ENCODE measurements at regions not wholly inside any gene's neighbourhood (a gene's known extent, or its start where the extent isn't known, plus 50 kb on each side); places are given as distances from the start of the nearest gene placed in this dataset.

GRCh38 chr15:95910643-95911212 lies 419.8 kb upstream of the NR2F2 start:
- FAIRE-seq, result no peak

GRCh38 chr15:95911570-95912279 lies 418.8 kb upstream of the NR2F2 start:
- no peak for FAIRE-seq

- FAIRE-seq, result no peak
These were observed 418.2 kb upstream of the NR2F2 start for GRCh38 chr15:95912280-95912625.

GRCh38 chr15:95912728-95913127 lies 417.8 kb upstream of the NR2F2 start:
- FAIRE-seq, result no peak

GRCh38 chr15:95916568-95916967 lies 413.9 kb upstream of the NR2F2 start:
- no peak for FAIRE-seq

GRCh38 chr15:95918525-95918924 lies 412.0 kb upstream of the NR2F2 start:
- no peak for FAIRE-seq

GRCh38 chr15:95919460-95919859 lies 411.0 kb upstream of the NR2F2 start:
- FAIRE-seq, result no peak

- no peak for FAIRE-seq
These were observed 409.1 kb upstream of the NR2F2 start for GRCh38 chr15:95921404-95921803.

GRCh38 chr15:95922431-95922830 lies 408.1 kb upstream of the NR2F2 start:
- FAIRE-seq, result no peak

GRCh38 chr15:95923792-95924191 lies 406.7 kb upstream of the NR2F2 start:
- FAIRE-seq, result no peak

- FAIRE-seq, result no peak
These were observed 401.7 kb upstream of the NR2F2 start for GRCh38 chr15:95928822-95929221.

- no peak for FAIRE-seq
These were observed 401.2 kb upstream of the NR2F2 start for GRCh38 chr15:95929232-95929846.

GRCh38 chr15:95930659-95931375 lies 399.7 kb upstream of the NR2F2 start:
- FAIRE-seq, result no peak

GRCh38 chr15:95931619-95932018 lies 398.9 kb upstream of the NR2F2 start:
- FAIRE-seq, result no peak

- no peak for FAIRE-seq
These were observed 398.4 kb upstream of the NR2F2 start for GRCh38 chr15:95932141-95932540.

- no peak for FAIRE-seq
These were observed 397.8 kb upstream of the NR2F2 start for GRCh38 chr15:95932676-95933075.

- FAIRE-seq, result no peak
These were observed 394.6 kb upstream of the NR2F2 start for GRCh38 chr15:95935852-95936251.

GRCh38 chr15:95937128-95937528 lies 393.4 kb upstream of the NR2F2 start:
- no peak for FAIRE-seq

GRCh38 chr15:95940431-95940985 lies 390.0 kb upstream of the NR2F2 start:
- FAIRE-seq, result no peak

- FAIRE-seq, result no peak
These were observed 386.3 kb upstream of the NR2F2 start for GRCh38 chr15:95944193-95944592.

GRCh38 chr15:95944661-95945255 lies 385.7 kb upstream of the NR2F2 start:
- FAIRE-seq, result no peak

- FAIRE-seq, result no peak
These were observed 384.3 kb upstream of the NR2F2 start for GRCh38 chr15:95946241-95946640.

- no peak for FAIRE-seq
These were observed 383.6 kb upstream of the NR2F2 start for GRCh38 chr15:95946926-95947325.

Measured in islet of Langerhans (tissue), 1 donor.